A673 (cell line): ENCODE measurements at regions not wholly inside any gene's neighbourhood (a gene's known extent, or its start where the extent isn't known, plus 50 kb on each side); places are given as distances from the start of the nearest gene placed in this dataset.

Experiments
- BruUV-seq: library from RNA; stranded (reverse); fragments of 400-500 nt; replicated peaks from 2 replicates; lab custom pipeline; 2021; lab: Mats Ljungman, UMichigan
- CTCF ChIA-PET: fragments of 300-600 bp; sonication (Branson Sonifier 250); formaldehyde crosslinking; loops from one replicate; lab custom pipeline; 2022; ENCODE audit warnings: antibody characterized with exemption; lab: Charles Lee
- POLR2A ChIA-PET: fragments of 300-600 bp; sonication (Branson Sonifier 250); formaldehyde crosslinking; loops from one replicate; lab custom pipeline; 2022; ENCODE audit warnings: antibody characterized with exemption; ENCODE audit not compliant: low non-redundant PET; lab: Charles Lee
- DNase-seq: peaks from one replicate; pipeline ENCODE4 v3.0.0-alpha.2; 2015; ENCODE audit warnings: low spot score
- H3K27ac ChIP-seq: fragments of 200-600 bp; sonication (generic); 2 replicates; pipeline ENCODE4 v1.5.1; 2016; ENCODE audit warnings: mixed run types, low read depth, mild to moderate bottlenecking, mixed read lengths, antibody characterized with exemption, low read length; ENCODE audit not compliant: poor library complexity, severe bottlenecking
- H3K27me3 ChIP-seq: fragments of 200-600 bp; sonication (generic); replicated peaks from 2 replicates; pipeline ENCODE4 v1.6.1; 2017; ENCODE audit warnings: mixed run types, low read depth, mild to moderate bottlenecking, mixed read lengths, antibody characterized with exemption, low read length; ENCODE audit not compliant: insufficient read depth, poor library complexity
- H3K36me3 ChIP-seq: fragments of 200-600 bp; sonication (generic); 2 replicates; pipeline ENCODE4 v1.6.1; 2016; ENCODE audit warnings: mixed run types, mild to moderate bottlenecking, mixed read lengths, antibody characterized with exemption, low read length; ENCODE audit not compliant: insufficient read depth, poor library complexity, severe bottlenecking
- H3K4me1 ChIP-seq: fragments of 200-600 bp; sonication (generic); 2 replicates; pipeline ENCODE4 v1.6.1; 2017; ENCODE audit warnings: mixed run types, mild to moderate bottlenecking, mixed read lengths, antibody characterized with exemption, low read length; ENCODE audit not compliant: insufficient read depth, poor library complexity, severe bottlenecking
- H3K4me3 ChIP-seq: fragments of 200-600 bp; sonication (generic); 2 replicates; pipeline ENCODE4 v1.5.1; 2016; ENCODE audit warnings: low read depth, mixed run types, mild to moderate bottlenecking, mixed read lengths, low read length; ENCODE audit not compliant: poor library complexity, severe bottlenecking
- H3K9me3 ChIP-seq: fragments of 200-600 bp; sonication (generic); 2 replicates; pipeline ENCODE4 v1.6.1; 2016; ENCODE audit warnings: mixed run types, low read depth, mild to moderate bottlenecking, mixed read lengths, antibody characterized with exemption, low read length; ENCODE audit not compliant: poor library complexity, severe bottlenecking
- CTCF ChIP-seq: fragments of 300-800, 200-600 bp; sonication (generic); conservative IDR thresholded peaks from 2 replicates; pipeline ENCODE4 v1.5.1; 2017; ENCODE audit warnings: low read depth, mild to moderate bottlenecking, antibody characterized with exemption, low read length, moderate library complexity, mixed read lengths
- EZH2 ChIP-seq: fragments of 200-600 bp; sonication (generic); IDR thresholded peaks from 2 replicates; pipeline ENCODE4 v1.6.1; 2017; ENCODE audit warnings: borderline replicate concordance, low read depth, mild to moderate bottlenecking, mixed read lengths, antibody characterized with exemption, low read length; ENCODE audit not compliant: poor library complexity, severe bottlenecking
- intact Hi-C: fragments of 100-400 bp; cut with micrococcal nuclease; formaldehyde crosslinking; loops from one replicate; pipeline ENCODE4 v1.10.0; 2022; ENCODE audit not compliant: unreplicated experiment

- intact Hi-C loops = no loop called here
- POLR2A ChIA-PET = no interaction called here
- TF ChIP-seq CTCF (no peak), EZH2 (no peak)
- Histone ChIP-seq H3K4me3 (no peak overlapping the region), H3K4me1 (no peaks in the 10 kb centered on the region), H3K9me3 (no peaks in the 10 kb centered on the region), H3K27me3 (no peaks in the 10 kb centered on the region), H3K36me3 (no peaks in the 10 kb centered on the region), H3K27ac (no peak overlapping the region)
- no peak for DNase-seq
- no TSS peak for BruUV-seq
- CTCF ChIA-PET = no interaction called here
Observed at GRCh38 chr15:38080651-38081275, 146.3 kb downstream of the TMCO5A start.

- no peak overlapping the region for H3K4me3 ChIP-seq
- no TSS peak for BruUV-seq
- TF ChIP-seq CTCF = no peak
- no peak for TF ChIP-seq EZH2
- intact Hi-C loops = no loop called here
- no peaks in the 10 kb centered on the region for H3K36me3 ChIP-seq
- H3K9me3 ChIP-seq = no peaks in the 10 kb centered on the region
- CTCF ChIA-PET = no interaction called here
- POLR2A ChIA-PET = interaction anchor here (0.6 kb wide), 1 partner anchor 167 kb away, joined by 9 read pairs; no protein-coding TSS in a partner anchor
- H3K4me1 ChIP-seq = no peaks in the 10 kb centered on the region
- H3K27ac ChIP-seq = no peak overlapping the region
- DNase-seq = no peak
- H3K27me3 ChIP-seq = no peaks in the 10 kb centered on the region
Observed at GRCh38 chr15:38084289-38084688, 149.8 kb downstream of the TMCO5A start.

- CTCF ChIA-PET = no interaction called here
Observed at GRCh38 chr15:38085114-38085513, 150.7 kb downstream of the TMCO5A start.

More at GRCh38 chr15:38085114-38085513, 150.7 kb downstream of the TMCO5A start:
- no TSS peak for BruUV-seq
- Histone ChIP-seq H3K27ac (no peak overlapping the region), H3K4me3 (no peak overlapping the region), H3K27me3 (no peaks in the 10 kb centered on the region), H3K9me3 (no peaks in the 10 kb centered on the region), H3K36me3 (no peaks in the 10 kb centered on the region), H3K4me1 (no peaks in the 10 kb centered on the region)
- intact Hi-C loops = no loop called here
- no peak for DNase-seq
- POLR2A ChIA-PET = no interaction called here
- TF ChIP-seq EZH2 = no peak
- no peak for TF ChIP-seq CTCF
